Muscle layer of duodenum (tissue), 2 donors: ENCODE measurements at regions not wholly inside any gene's neighbourhood (a gene's known extent, or its start where the extent isn't known, plus 50 kb on each side); places are given as distances from the start of the nearest gene placed in this dataset.

Experiments used
- H3K27ac ChIP-seq: one replicate; pipeline ENCODE4 v1.7.0; 2013; ENCODE audit warnings: mild to moderate bottlenecking, low read length
- H3K27me3 ChIP-seq: one replicate; pipeline ENCODE4 v1.7.0; 2013; ENCODE audit warnings: low read depth, mild to moderate bottlenecking, control low read depth, low read length
- H3K36me3 ChIP-seq, 2 donors: one replicate each; pipeline ENCODE4 v1.7.0; 2013; ENCODE audit warnings: low read length in 2 of 2, control low read depth in 1 of 2, mild to moderate bottlenecking in 1 of 2; ENCODE audit not compliant: insufficient read depth in 2 of 2, control insufficient read depth in 1 of 2
- H3K4me1 ChIP-seq, 2 donors: one replicate each; pipeline ENCODE4 v1.7.0; 2013; ENCODE audit warnings: low read length in 2 of 2, mild to moderate bottlenecking in 2 of 2, control low read depth in 1 of 2, moderate library complexity in 1 of 2; ENCODE audit not compliant: insufficient read depth in 2 of 2, control insufficient read depth in 1 of 2
- H3K4me3 ChIP-seq, 2 donors: one replicate each; pipeline ENCODE4 v1.7.0; 2013; ENCODE audit warnings: low read length in 2 of 2, low read depth in 1 of 2, mild to moderate bottlenecking in 1 of 2
- H3K9me3 ChIP-seq, 2 donors: one replicate each; pipeline ENCODE4 v1.7.0; 2013; ENCODE audit warnings: low read length in 2 of 2, control low read depth in 1 of 2, mild to moderate bottlenecking in 1 of 2; ENCODE audit not compliant: control insufficient read depth in 1 of 2
- donor health status: healthy.

DNA sequence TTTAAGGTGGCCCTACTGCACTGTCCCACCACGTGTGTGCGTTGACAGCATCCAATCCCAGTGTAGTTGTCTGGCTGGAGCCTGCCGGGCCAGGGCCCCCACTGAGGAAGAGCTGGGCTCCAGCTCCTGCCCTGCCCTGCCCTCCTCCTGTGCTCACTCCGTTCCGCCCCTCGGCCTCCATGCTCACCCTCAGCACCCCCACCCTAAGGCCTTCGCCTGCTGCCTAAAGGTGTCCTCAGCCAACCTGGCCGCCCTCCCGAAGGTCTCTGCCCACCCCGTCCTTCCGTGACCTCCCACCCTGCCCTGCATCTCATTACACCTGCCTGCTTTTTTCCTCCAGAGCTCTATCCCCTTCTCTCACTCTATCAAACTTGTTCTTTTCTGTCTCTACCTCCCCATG lies 118.0 kb downstream of the TPRA1 start:
- H3K4me1 ChIP-seq = no peaks in the 10 kb centered on the region

DNA sequence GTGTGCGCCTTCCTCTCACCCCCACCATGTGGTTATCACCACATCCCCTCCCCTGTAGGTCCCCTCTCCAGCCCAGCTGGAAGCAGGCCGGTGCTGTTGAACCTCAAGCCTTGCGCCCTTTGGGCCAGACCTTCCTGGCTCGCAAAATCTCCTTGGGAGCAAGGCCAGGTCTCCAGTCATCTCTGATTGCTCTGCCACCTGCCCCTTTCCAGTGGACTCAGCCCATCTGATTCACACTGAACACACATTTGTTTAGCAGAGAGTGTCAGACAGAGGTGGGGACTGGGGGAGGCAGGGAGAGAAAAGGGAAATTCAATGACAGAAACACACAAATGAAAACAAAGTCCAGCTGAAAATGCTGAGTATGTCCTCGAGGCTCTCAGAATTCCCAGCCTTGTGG lies 119.4 kb downstream of the TPRA1 start:
- H3K36me3 ChIP-seq = no peaks in the 10 kb centered on the region
- H3K9me3 ChIP-seq = peaks cover 0 to 10% of the 10 kb centered on the region in 2 donors
- H3K27me3 ChIP-seq = no peaks in the 10 kb centered on the region
- H3K27ac ChIP-seq = no peak overlapping the region
- H3K4me1 ChIP-seq = no peaks in the 10 kb centered on the region
- H3K4me3 ChIP-seq = no peak overlapping the region

More for the DNA sequence above, 118.0 kb downstream of the TPRA1 start:
- Histone ChIP-seq H3K36me3 (no peaks in the 10 kb centered on the region), H3K9me3 (peaks cover 0 to 8% of the 10 kb centered on the region in 2 donors), H3K27me3 (no peaks in the 10 kb centered on the region), H3K4me3 (no peak overlapping the region), H3K27ac (no peak overlapping the region)

DNA sequence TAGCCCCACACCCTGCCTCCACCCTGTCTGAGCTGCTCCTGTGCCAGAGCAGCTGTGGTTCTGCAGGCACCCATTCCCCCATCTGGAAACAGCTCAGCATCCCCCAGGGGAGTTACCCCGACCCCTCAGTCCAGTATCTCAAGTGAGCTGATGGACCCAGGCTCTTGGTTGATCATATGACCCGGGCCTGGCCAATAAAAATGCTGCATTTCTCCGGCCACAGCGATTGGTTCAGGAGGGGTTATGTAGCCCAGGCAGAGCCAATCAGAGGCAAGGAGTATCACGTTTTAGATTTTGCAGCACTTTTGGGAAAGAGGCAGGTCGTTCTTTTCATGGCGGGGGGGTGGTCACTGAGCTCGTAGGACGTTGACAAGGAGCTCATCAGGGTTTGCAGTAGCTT lies 120.8 kb downstream of the TPRA1 start:
- H3K27ac ChIP-seq = no peak overlapping the region
- H3K9me3 ChIP-seq = peaks cover 0 to 10% of the 10 kb centered on the region in 2 donors
- H3K4me1 ChIP-seq = no peaks in the 10 kb centered on the region
- no peaks in the 10 kb centered on the region for H3K27me3 ChIP-seq
- H3K4me3 ChIP-seq = no peak overlapping the region
- H3K36me3 ChIP-seq = no peaks in the 10 kb centered on the region

DNA sequence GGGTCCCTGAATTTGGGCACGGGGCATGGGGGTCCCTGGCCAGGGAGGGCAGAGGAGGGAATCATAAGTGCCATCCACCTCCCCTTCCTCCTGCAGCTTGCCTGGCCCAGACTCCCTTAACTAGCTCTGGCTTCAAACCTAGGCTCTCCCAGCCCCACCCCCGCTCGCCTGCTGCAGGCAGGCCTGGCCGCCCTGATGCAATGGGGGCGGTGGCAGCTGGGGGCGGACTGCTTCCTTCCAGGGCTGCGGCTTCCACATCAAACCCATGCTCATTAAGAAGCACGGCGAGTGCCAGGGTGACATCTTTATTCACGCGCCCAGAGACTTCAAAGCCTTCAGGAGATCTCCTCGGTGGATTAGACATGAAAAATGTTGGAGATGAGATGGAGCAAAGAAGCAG lies 123.1 kb downstream of the TPRA1 start:
- Histone ChIP-seq H3K9me3 (peaks cover 0 to 10% of the 10 kb centered on the region in 2 donors), H3K27me3 (no peaks in the 10 kb centered on the region), H3K27ac (no peak overlapping the region), H3K4me3 (no peak overlapping the region), H3K36me3 (no peaks in the 10 kb centered on the region), H3K4me1 (no peaks in the 10 kb centered on the region)

DNA sequence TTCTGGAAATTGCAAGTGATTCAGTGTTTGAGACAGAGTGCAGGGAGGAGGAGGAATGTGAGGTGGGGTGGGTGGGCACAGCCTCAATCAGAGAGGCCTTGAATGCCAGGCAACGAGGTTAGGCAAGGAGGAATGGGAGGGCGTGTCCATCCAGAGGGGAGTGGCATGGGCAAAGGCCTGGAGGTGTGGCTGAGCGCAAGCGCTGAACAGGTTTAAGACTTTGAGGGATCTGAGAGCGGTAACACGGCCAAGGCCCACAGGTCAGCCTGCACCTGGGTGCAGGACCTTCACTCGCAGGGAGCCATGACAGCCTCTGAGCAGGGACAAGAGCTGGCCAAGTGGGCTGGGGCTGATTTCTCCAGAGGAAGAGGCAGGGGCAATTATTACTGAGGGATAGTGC lies 125.9 kb downstream of the TPRA1 start:
- H3K27ac ChIP-seq = no peak overlapping the region
- no peak overlapping the region for H3K4me3 ChIP-seq
- H3K4me1 ChIP-seq = no peaks in the 10 kb centered on the region
- peaks cover 0 to 10% of the 10 kb centered on the region in 2 donors for H3K9me3 ChIP-seq
- no peaks in the 10 kb centered on the region for H3K27me3 ChIP-seq
- no peaks in the 10 kb centered on the region for H3K36me3 ChIP-seq

DNA sequence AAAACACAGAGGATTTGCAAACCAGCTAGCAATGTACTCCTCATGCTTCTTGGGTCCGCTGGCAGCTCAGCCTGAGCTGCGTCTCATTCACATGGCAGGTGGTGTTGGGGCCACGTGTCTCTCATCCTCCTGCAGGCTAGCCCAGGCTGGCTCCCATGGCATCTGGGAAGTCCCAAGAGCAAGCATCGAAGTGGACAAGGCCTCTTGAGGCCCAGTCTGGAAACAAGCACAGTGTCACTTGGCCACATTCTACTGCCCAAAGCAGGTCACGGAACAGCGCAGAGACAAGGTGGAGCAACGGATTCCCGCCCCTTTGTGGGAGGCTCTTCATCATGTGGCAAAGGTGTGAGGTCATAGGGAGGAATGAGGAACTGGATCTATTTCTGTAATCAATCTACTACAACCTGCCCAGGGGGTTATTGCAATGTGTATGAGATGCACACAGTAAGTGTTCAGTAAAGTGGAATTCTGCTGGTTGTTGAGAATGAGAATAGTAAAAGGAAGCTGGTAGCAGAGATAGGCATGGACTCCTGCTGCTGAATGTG lies 128.3 kb downstream of the TPRA1 start:
- H3K4me1 ChIP-seq = peaks cover 0 to 1% of the 10 kb centered on the region in 2 donors
- H3K4me3 ChIP-seq = no peak overlapping the region
- H3K9me3 ChIP-seq = no peaks in the 10 kb centered on the region
- H3K36me3 ChIP-seq = no peaks in the 10 kb centered on the region
- H3K27me3 ChIP-seq = peaks cover 9% of the 10 kb centered on the region
- no peak overlapping the region for H3K27ac ChIP-seq

DNA sequence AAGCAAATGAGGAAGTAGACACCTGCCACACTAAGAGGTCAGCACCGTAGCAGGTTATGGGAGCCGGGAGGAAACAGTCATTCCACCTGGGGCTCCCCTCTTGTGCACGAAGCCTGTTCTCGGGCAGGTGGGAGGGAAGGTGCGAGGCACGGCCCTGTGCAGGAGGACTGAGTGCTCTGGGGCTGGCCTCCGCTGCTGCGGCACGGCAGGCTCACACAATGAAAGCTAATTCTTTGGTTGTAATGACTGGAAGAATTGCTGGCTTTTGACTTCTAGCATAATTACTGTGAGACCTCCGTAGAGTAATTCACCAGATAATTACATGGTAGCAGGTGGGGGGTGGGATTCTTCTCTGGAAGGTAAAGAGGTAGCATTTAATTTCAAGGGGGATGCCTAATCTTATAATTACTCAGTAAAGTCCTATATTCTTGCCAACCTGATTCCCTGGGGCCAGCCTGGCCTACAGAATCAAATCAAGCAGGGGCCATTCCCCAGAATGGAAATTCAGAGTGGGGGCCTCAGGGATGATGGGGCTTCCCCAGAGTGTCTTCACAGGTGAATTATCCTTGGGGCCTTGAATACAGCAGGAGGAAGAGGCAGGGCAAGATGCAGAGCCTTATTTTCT lies 129.1 kb downstream of the TPRA1 start:
- Histone ChIP-seq H3K9me3 (no peaks in the 10 kb centered on the region), H3K4me1 (peaks cover 0 to 9% of the 10 kb centered on the region in 2 donors), H3K27me3 (peaks cover 13% of the 10 kb centered on the region), H3K36me3 (no peaks in the 10 kb centered on the region), H3K4me3 (no peak overlapping the region), H3K27ac (no peak overlapping the region)

DNA sequence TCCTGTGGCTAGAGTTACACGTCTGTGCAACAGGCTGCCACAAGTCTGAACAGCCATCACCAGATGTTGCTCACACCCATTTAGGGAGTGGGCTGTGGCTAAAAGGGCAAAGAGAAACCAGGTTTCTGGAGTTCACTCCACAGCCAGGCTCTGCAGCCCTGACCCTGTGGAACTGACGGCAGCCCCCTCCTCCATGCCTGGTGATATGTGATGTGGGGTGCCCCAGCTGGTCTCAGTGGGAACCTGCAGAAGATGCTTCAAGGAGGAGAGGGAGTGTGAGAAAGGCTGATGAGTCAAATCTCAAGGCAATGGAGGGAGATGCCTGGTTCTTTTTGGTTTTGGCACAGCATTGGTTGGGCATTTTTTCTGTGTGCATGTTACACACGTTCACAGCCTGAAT lies 130.6 kb downstream of the TPRA1 start:
- H3K4me3 ChIP-seq = no peak overlapping the region
- no peak overlapping the region for H3K27ac ChIP-seq
- H3K27me3 ChIP-seq = peaks cover 18% of the 10 kb centered on the region
- H3K9me3 ChIP-seq = no peaks in the 10 kb centered on the region
- H3K36me3 ChIP-seq = no peaks in the 10 kb centered on the region
- peaks cover 0 to 23% of the 10 kb centered on the region in 2 donors for H3K4me1 ChIP-seq

DNA sequence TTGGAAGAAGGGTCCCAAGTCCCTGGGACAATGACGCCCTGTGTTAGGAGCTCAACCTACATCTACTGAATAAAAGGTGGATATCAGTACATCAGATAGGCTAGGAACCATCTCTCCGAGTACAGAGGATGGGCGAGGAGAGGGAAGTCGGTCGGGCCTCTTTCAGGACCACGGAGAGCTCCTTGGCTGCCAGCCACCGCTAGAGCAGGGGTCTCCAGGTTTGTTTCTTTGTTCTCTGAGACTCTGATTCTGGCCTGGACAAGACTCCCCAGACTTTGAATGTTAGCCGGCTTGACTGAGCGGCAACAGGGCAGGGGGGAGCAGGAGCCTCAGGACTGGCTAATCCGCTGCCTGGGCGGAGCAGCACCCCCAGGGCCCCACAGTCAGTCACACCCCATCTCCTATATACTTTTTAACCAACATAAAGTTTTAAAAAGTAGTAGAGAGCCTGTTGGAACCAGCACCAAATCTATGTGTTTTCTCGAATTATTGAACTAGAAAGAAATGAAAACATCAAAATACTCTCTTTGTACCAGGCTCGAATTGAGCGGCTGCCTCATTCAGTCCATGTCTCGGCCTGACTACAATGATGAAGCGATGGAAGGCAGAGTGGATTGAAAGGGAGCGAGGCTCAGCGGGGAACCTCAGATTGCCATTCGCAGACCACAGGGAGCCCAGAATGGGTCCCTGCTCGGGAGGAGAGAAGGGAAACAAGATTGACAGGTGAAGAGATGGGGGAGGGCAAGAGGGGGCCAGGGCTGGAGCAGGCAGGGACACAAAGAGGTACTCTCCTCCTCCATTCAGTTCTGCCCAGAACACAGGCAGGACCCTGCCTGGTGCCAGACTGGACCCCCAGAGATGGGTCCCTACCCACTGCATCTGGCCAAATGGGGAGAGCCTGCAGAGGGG lies 131.6 kb downstream of the TPRA1 start:
- peaks cover 0 to 23% of the 10 kb centered on the region in 2 donors for H3K4me1 ChIP-seq
- H3K9me3 ChIP-seq = no peaks in the 10 kb centered on the region
- peaks cover 26% of the 10 kb centered on the region for H3K27me3 ChIP-seq
- no peak overlapping the region for H3K4me3 ChIP-seq
- no peaks in the 10 kb centered on the region for H3K36me3 ChIP-seq
- H3K27ac ChIP-seq = no peak overlapping the region

DNA sequence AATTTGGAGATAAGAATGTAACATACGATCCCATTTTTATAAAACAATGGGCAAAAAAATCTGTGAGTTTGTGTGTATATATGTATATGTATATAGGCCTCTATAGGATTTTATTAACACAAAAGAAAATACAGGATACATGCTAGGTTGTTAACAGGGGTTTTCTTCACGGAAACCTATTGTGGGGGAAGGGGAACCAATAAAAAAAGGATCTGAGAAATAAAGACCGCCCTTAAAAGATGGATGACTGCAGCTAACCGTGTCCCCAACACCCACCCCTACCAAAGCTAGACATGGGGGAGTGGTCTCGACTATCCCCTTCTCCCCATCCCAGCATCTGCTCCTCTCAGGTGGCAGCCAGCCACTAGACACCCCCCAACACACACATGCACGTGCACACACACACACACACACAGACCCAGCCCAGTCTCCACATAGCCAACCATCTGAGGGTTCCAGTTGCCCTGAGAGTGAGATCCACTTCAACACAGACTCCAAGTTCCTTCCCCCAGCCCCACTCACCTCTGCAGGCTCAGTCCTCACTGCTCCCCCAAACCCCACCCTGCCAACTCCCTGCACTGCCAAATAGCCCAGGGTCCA lies 132.9 kb downstream of the TPRA1 start:
- Histone ChIP-seq H3K36me3 (no peaks in the 10 kb centered on the region), H3K27ac (no peak overlapping the region), H3K27me3 (peaks cover 30% of the 10 kb centered on the region), H3K4me3 (no peak overlapping the region), H3K4me1 (peaks cover 0 to 23% of the 10 kb centered on the region in 2 donors), H3K9me3 (no peaks in the 10 kb centered on the region)

DNA sequence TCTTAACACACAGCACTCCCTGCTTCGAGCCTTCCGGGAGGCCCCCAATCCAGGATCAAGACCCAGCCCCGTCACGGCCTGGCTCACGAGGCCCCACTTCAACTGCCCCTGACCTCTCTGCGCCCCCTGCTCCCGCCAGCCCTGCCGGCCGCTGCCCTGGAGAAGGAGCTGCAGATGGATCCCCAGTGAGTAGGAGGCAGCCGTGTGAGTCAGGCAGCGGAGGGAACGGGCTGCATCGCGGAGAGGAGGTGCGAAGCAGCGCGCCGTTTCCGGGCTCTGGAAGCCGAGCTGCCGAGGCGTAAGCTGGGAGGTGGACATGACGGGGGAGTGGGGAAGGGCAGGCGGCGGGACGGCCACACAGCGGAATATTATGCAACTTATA lies 133.4 kb downstream of the TPRA1 start:
- Histone ChIP-seq H3K36me3 (no peaks in the 10 kb centered on the region), H3K4me3 (no peak overlapping the region), H3K27ac (no peak overlapping the region), H3K27me3 (peaks cover 36% of the 10 kb centered on the region), H3K4me1 (peaks cover 0 to 23% of the 10 kb centered on the region in 2 donors), H3K9me3 (no peaks in the 10 kb centered on the region)
